Muscle layer of duodenum (tissue), 2 donors: ENCODE measurements at regions not wholly inside any gene's neighbourhood (a gene's known extent, or its start where the extent isn't known, plus 50 kb on each side); places are given as distances from the start of the nearest gene placed in this dataset.
"Not testable (repeated sequence)": the region's sequence is repeated elsewhere in the genome, so short reads cannot be mapped to it uniquely, and the experiment has no call there.

Experiments used
- H3K27ac ChIP-seq: one replicate; pipeline ENCODE4 v1.7.0; 2013; ENCODE audit warnings: mild to moderate bottlenecking, low read length
- H3K27me3 ChIP-seq: one replicate; pipeline ENCODE4 v1.7.0; 2013; ENCODE audit warnings: low read depth, mild to moderate bottlenecking, control low read depth, low read length
- H3K36me3 ChIP-seq, 2 donors: one replicate each; pipeline ENCODE4 v1.7.0; 2013; ENCODE audit warnings: low read length in 2 of 2, control low read depth in 1 of 2, mild to moderate bottlenecking in 1 of 2; ENCODE audit not compliant: insufficient read depth in 2 of 2, control insufficient read depth in 1 of 2
- H3K4me1 ChIP-seq, 2 donors: one replicate each; pipeline ENCODE4 v1.7.0; 2013; ENCODE audit warnings: low read length in 2 of 2, mild to moderate bottlenecking in 2 of 2, control low read depth in 1 of 2, moderate library complexity in 1 of 2; ENCODE audit not compliant: insufficient read depth in 2 of 2, control insufficient read depth in 1 of 2
- H3K4me3 ChIP-seq, 2 donors: one replicate each; pipeline ENCODE4 v1.7.0; 2013; ENCODE audit warnings: low read length in 2 of 2, low read depth in 1 of 2, mild to moderate bottlenecking in 1 of 2
- H3K9me3 ChIP-seq, 2 donors: one replicate each; pipeline ENCODE4 v1.7.0; 2013; ENCODE audit warnings: low read length in 2 of 2, control low read depth in 1 of 2, mild to moderate bottlenecking in 1 of 2; ENCODE audit not compliant: control insufficient read depth in 1 of 2
- donor health status: healthy.

- Histone ChIP-seq H3K36me3 (no peaks in the 10 kb centered on the region), H3K4me3 (no peak overlapping the region), H3K9me3 (no peaks in the 10 kb centered on the region), H3K27ac (no peak overlapping the region), H3K4me1 (no peaks in the 10 kb centered on the region), H3K27me3 (no peaks in the 10 kb centered on the region)
Measured at GRCh38 chr16:26701243-26701886, 365.4 kb upstream of the C16orf82 start.

GRCh38 chr16:26705346-26705745 lies 361.4 kb upstream of the C16orf82 start:
- no peaks in the 10 kb centered on the region for H3K9me3 ChIP-seq
- H3K36me3 ChIP-seq, result no peaks in the 10 kb centered on the region
- no peaks in the 10 kb centered on the region for H3K27me3 ChIP-seq
- H3K27ac ChIP-seq, result no peak overlapping the region
- no peaks in the 10 kb centered on the region for H3K4me1 ChIP-seq
- no peak overlapping the region for H3K4me3 ChIP-seq

- no peak overlapping the region for H3K27ac ChIP-seq
- H3K27me3 ChIP-seq, result no peaks in the 10 kb centered on the region
- no peaks in the 10 kb centered on the region for H3K36me3 ChIP-seq
- H3K4me3 ChIP-seq, result no peak overlapping the region
- no peaks in the 10 kb centered on the region for H3K9me3 ChIP-seq
- no peaks in the 10 kb centered on the region for H3K4me1 ChIP-seq
Measured at GRCh38 chr16:26708428-26708827, 358.3 kb upstream of the C16orf82 start.

- Histone ChIP-seq H3K4me3 (no peak overlapping the region), H3K9me3 (no peaks in the 10 kb centered on the region), H3K27ac (no peak overlapping the region), H3K27me3 (no peaks in the 10 kb centered on the region), H3K36me3 (no peaks in the 10 kb centered on the region), H3K4me1 (no peaks in the 10 kb centered on the region)
Measured at GRCh38 chr16:26709175-26709574, 357.6 kb upstream of the C16orf82 start.

- no peaks in the 10 kb centered on the region for H3K36me3 ChIP-seq
- no peaks in the 10 kb centered on the region for H3K4me1 ChIP-seq
- H3K27ac ChIP-seq, result no peak overlapping the region
- H3K27me3 ChIP-seq, result no peaks in the 10 kb centered on the region
- H3K4me3 ChIP-seq, result no peak overlapping the region
- H3K9me3 ChIP-seq, result no peaks in the 10 kb centered on the region
Measured at GRCh38 chr16:26709754-26710153, 357.0 kb upstream of the C16orf82 start.

DNA sequence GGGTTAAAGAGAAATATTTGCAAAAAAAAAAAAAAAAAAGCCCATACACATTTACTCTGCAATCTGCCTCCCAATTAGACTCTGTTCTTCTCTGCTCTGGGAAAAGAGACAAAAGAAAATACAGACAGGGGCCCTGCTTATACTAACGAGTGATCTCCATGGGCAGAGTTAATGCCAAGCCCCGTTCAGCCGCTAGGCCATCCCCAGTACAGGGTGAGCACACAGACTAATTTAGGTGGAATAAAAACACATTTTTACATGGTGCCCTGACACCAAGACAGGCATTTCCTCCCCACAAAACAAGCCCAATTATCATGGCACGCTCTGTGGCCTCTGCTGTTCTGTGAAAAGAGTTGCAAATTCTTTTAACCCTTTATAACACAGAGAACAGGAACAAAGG lies 356.3 kb upstream of the C16orf82 start:
- Histone ChIP-seq H3K4me1 (no peaks in the 10 kb centered on the region), H3K9me3 (no peaks in the 10 kb centered on the region), H3K36me3 (no peaks in the 10 kb centered on the region), H3K27ac (no peak overlapping the region), H3K4me3 (no peak overlapping the region), H3K27me3 (no peaks in the 10 kb centered on the region)

DNA sequence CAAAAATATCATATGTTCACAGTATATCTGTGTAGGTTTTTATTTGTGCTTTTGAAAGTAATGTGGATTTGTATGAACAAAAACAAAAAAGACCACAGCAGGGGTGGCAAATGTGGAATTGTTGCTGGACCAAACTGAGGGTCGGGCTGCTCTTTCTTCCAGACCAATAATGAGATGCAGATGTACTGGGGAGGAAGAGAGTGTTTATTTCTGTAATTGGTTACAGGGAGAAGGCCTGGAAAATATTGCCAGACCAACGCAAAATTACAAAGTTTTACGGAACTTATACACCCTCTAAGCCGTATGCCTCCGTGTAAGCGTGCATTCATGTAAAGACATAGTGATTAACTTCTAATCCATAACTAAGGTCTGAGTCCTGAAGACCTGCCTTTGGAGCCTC lies 353.9 kb upstream of the C16orf82 start:
- no peak overlapping the region for H3K27ac ChIP-seq
- H3K36me3 ChIP-seq, result no peaks in the 10 kb centered on the region
- H3K4me3 ChIP-seq, result no peak overlapping the region
- no peaks in the 10 kb centered on the region for H3K9me3 ChIP-seq
- H3K27me3 ChIP-seq, result no peaks in the 10 kb centered on the region
- H3K4me1 ChIP-seq, result no peaks in the 10 kb centered on the region

GRCh38 chr16:26715969-26716368 lies 350.8 kb upstream of the C16orf82 start:
- H3K9me3 ChIP-seq, result no peaks in the 10 kb centered on the region
- no peak overlapping the region for H3K4me3 ChIP-seq
- no peaks in the 10 kb centered on the region for H3K27me3 ChIP-seq
- no peaks in the 10 kb centered on the region for H3K4me1 ChIP-seq
- no peaks in the 10 kb centered on the region for H3K36me3 ChIP-seq
- no peak overlapping the region for H3K27ac ChIP-seq

- Histone ChIP-seq H3K27me3 (no peaks in the 10 kb centered on the region), H3K9me3 (no peaks in the 10 kb centered on the region), H3K4me3 (no peak overlapping the region), H3K36me3 (no peaks in the 10 kb centered on the region), H3K4me1 (no peaks in the 10 kb centered on the region), H3K27ac (no peak overlapping the region)
Measured at GRCh38 chr16:26717826-26718225, 348.9 kb upstream of the C16orf82 start.

DNA sequence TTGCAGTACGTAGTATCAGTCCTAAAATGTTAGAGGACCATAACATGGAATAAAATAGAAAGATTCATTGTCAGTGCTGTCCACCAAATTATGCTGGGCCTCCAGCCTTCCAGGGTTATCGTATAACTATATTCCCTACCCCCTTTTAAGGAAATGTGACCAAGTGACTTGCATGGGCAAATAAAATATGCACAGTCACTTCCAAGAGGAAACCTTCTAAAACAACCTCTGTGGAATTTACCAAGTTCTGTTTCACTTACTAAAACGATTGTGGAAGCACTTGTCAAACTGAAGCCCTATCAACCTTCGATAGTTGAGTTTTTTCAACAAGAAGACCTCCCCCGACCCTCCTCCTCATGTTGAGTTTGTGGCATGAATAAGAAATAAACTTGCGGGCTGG lies 345.4 kb upstream of the C16orf82 start:
- Histone ChIP-seq H3K27ac (no peak overlapping the region), H3K27me3 (no peaks in the 10 kb centered on the region), H3K9me3 (no peaks in the 10 kb centered on the region), H3K36me3 (no peaks in the 10 kb centered on the region), H3K4me3 (no peak overlapping the region), H3K4me1 (no peaks in the 10 kb centered on the region)

DNA sequence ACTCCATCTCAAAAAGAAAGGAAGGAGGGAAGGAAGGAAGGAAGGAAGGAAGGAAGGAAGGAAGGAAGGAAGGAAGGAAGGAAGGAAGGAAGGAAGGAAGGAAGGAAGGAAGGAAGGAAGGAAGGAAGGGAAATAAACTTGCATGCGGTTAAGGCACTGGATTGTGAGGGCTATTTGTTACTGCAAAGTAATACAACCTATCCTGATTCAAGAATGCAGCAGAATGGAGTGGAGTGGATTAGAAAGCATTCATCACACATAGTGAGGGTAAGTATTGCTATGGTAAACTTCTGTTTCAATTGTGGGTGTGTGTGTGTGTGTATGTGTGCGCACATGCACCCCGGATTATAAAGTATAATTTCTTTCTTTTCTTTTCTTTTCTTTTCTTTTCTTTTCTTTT lies 344.8 kb upstream of the C16orf82 start:
- H3K36me3 ChIP-seq, H3K27me3 ChIP-seq, H3K27ac ChIP-seq, H3K9me3 ChIP-seq, H3K4me1 ChIP-seq, H3K4me3 ChIP-seq: not testable (repeated sequence)

DNA sequence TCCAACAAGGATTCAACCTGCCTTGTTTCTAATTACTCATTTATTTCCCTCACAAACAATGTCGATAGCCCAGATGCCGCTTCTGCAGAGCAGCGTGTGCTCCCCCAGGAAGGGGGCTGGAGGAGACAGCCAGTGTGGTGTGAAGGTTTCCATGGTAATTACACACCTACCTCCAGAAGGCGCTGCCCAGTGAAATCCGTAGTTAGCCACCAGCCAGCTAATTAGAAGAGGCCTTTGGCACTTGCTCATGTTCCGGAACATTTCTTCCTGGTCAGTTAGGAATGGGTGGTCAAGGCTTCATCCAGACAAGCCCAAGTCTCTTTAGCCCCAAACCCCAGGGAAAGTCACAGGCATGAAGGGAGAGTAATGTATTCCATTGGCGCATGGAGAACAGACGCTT lies 342.5 kb upstream of the C16orf82 start:
- H3K27ac ChIP-seq, result no peak overlapping the region
- H3K27me3 ChIP-seq, result no peaks in the 10 kb centered on the region

More for the DNA sequence above, 342.5 kb upstream of the C16orf82 start:
- Histone ChIP-seq H3K4me3 (no peak overlapping the region), H3K9me3 (no peaks in the 10 kb centered on the region), H3K36me3 (no peaks in the 10 kb centered on the region), H3K4me1 (no peaks in the 10 kb centered on the region)
